ENCODE measurements at regions not wholly inside any gene's neighbourhood (a gene's known extent, or its start where the extent isn't known, plus 50 kb on each side); places are given as distances from the start of the nearest gene placed in this dataset.

DNA sequence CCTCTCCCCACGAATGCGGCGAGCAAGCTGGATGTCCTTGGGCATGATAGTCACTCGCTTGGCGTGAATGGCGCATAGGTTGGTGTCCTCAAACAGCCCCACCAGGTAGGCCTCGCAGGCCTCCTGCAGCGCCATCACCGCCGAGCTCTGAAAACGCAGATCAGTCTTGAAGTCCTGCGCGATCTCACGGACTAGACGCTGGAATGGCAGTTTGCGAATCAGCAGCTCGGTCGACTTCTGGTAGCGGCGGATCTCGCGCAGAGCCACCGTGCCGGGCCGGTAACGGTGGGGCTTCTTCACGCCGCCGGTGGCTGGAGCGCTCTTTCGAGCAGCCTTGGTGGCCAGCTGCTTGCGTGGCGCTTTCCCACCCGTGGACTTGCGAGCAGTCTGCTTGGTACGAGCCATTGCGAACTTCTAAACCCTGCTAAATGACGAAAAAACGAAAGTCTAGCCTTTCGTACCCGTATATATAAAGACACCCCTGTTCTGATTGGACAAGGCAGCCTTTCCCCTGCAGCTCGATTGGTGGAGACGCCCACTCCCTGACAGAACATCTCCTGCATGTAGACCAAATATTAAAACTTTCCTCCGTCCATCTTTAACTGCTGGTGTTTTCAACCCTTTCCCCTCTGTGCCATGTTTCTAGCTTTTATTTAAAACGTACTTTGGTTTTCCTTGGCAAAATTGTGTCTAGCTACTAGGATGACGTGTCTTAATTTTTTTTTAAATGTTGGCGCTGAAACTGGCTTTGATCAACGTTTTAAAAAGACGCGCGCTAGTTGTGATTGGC lies 109.8 kb downstream of the HFE start:
- TF ChIP-seq POLR2A (IDR thresholded peaks at IDR 0.05; ENCODE audit: low read length) (peak; percentile 100), GATA1 (IDR thresholded peaks at IDR 0.05; ENCODE audit: low read depth, low read length) (no peak)
